IMR-90 (cell line): ENCODE measurements at regions not wholly inside any gene's neighbourhood (a gene's known extent, or its start where the extent isn't known, plus 50 kb on each side); places are given as distances from the start of the nearest gene placed in this dataset.

ENCODE experiments used
- ATAC-seq: fragments of 200-7000 bp; cut with Tn5 transposase; 2 replicates; pipeline ENCODE4 v1.9.1; 2020; ENCODE audit warnings: low read depth, mild to moderate bottlenecking, moderate library complexity
- BruUV-seq: library from RNA; stranded (reverse); fragments of 400-500 nt; replicated peaks from 2 replicates; lab custom pipeline; 2021; lab: Mats Ljungman, UMichigan
- CTCF ChIA-PET: fragments of 300-600 bp; formaldehyde crosslinking; extraction: SDS; loops from one replicate; lab custom pipeline; 2021; ENCODE audit warnings: antibody characterized with exemption; lab: Yijun Ruan, JAX
- POLR2A ChIA-PET: fragments of 300-600 bp; sonication (Branson Sonifier 250); formaldehyde crosslinking; loops from one replicate; lab custom pipeline; 2022; ENCODE audit warnings: antibody characterized with exemption; ENCODE audit not compliant: unreplicated experiment; lab: Charles Lee
- DNase-seq: peaks from one replicate; pipeline ENCODE4 v3.0.0; 2013
- H2AFZ ChIP-seq: replicated peaks from 2 replicates; pipeline ENCODE3; 2013; ENCODE audit warnings: low read length, mild to moderate bottlenecking; ENCODE audit not compliant: poor library complexity
- H2AK5ac ChIP-seq: 2 replicates; pipeline ENCODE4 v1.6.1; 2013; ENCODE audit warnings: low read depth, low read length, inconsistent platforms
- H2AK9ac ChIP-seq: replicated peaks from 2 replicates; pipeline ENCODE3; 2013; ENCODE audit warnings: mild to moderate bottlenecking, low read depth, low read length, moderate library complexity; ENCODE audit not compliant: poor library complexity
- H2BK120ac ChIP-seq: 2 replicates; pipeline ENCODE4 v1.6.1; 2013; ENCODE audit warnings: low read depth, low read length, inconsistent platforms
- H2BK15ac ChIP-seq: 3 replicates; pipeline ENCODE4 v1.6.1; 2013; ENCODE audit warnings: low read depth, low read length, inconsistent platforms
- H2BK20ac ChIP-seq: 2 replicates; pipeline ENCODE4 v1.6.1; 2013; ENCODE audit warnings: low read depth, mild to moderate bottlenecking, inconsistent platforms, low read length, moderate library complexity
- H2BK5ac ChIP-seq: 2 replicates; pipeline ENCODE4 v1.6.1; 2013; ENCODE audit warnings: mild to moderate bottlenecking, low read depth, low read length, inconsistent platforms; ENCODE audit not compliant: poor library complexity, severe bottlenecking
- H3K14ac ChIP-seq: replicated peaks from 2 replicates; pipeline ENCODE4 v1.6.1; 2013; ENCODE audit warnings: low read depth, low read length, inconsistent platforms
- H3K18ac ChIP-seq: 2 replicates; pipeline ENCODE4 v1.6.1; 2013; ENCODE audit warnings: low read depth, low read length, control low read depth
- H3K23ac ChIP-seq: 2 replicates; pipeline ENCODE4 v1.6.1; 2013; ENCODE audit warnings: low read depth, low read length, inconsistent platforms
- H3K27ac ChIP-seq: 2 replicates; pipeline ENCODE4 v1.5.1; 2013; ENCODE audit warnings: mild to moderate bottlenecking, control low read depth, low read length; ENCODE audit not compliant: insufficient read depth
- H3K27me3 ChIP-seq: 2 replicates; pipeline ENCODE4 v1.6.1; 2013; ENCODE audit warnings: low read length; ENCODE audit not compliant: control insufficient read depth, insufficient read depth
- H3K36me3 ChIP-seq: 2 replicates; pipeline ENCODE4 v1.6.1; 2013; ENCODE audit warnings: low read length, mixed read lengths; ENCODE audit not compliant: control insufficient read depth, insufficient read depth
- H3K4ac ChIP-seq: 2 replicates; pipeline ENCODE4 v1.6.1; 2013; ENCODE audit warnings: low read depth, low read length, inconsistent platforms
- H3K4me1 ChIP-seq: 2 replicates; pipeline ENCODE4 v1.6.1; 2013; ENCODE audit warnings: low read length, mixed read lengths; ENCODE audit not compliant: control insufficient read depth, insufficient read depth
- H3K4me2 ChIP-seq: 2 replicates; pipeline ENCODE4 v1.6.1; 2013; ENCODE audit warnings: low read depth, mild to moderate bottlenecking, control low read depth, low read length, moderate library complexity
- H3K4me3 ChIP-seq: 2 replicates; pipeline ENCODE4 v1.5.1; 2013; ENCODE audit warnings: low read depth, mild to moderate bottlenecking, control low read depth, low read length, moderate library complexity; ENCODE audit not compliant: insufficient read depth
- H3K56ac ChIP-seq: 2 replicates; pipeline ENCODE4 v1.6.1; 2013; ENCODE audit warnings: low read length, inconsistent platforms; ENCODE audit not compliant: insufficient read depth; ENCODE audit errors: extremely low read depth
- H3K79me1 ChIP-seq, 2 experiments: 2 replicates each; pipeline ENCODE4 v1.6.1; 2013; ENCODE audit warnings: low read length in 2 of 2, inconsistent platforms in 1 of 2, low read depth in 1 of 2
- H3K9ac ChIP-seq: 2 replicates; pipeline ENCODE4 v1.6.1; 2013; ENCODE audit warnings: low read depth, low read length, control low read depth
- H3K9me1 ChIP-seq: 2 replicates; pipeline ENCODE4 v1.6.1; 2013; ENCODE audit warnings: low read length, inconsistent platforms; ENCODE audit not compliant: insufficient read depth
- H3K9me3 ChIP-seq: 2 replicates; pipeline ENCODE4 v1.6.1; 2013; ENCODE audit warnings: low read length; ENCODE audit not compliant: control insufficient read depth, insufficient read depth
- H4K20me1 ChIP-seq: 2 replicates; pipeline ENCODE4 v1.6.1; 2013; ENCODE audit warnings: low read length, inconsistent platforms; ENCODE audit not compliant: insufficient read depth
- H4K5ac ChIP-seq: 2 replicates; pipeline ENCODE4 v1.6.1; 2013; ENCODE audit warnings: mild to moderate bottlenecking, low read depth, low read length, control low read depth
- H4K8ac ChIP-seq, 2 experiments: 2 replicates each; pipeline ENCODE4 v1.6.1; 2013; ENCODE audit warnings: low read depth in 2 of 2, low read length in 2 of 2, control low read depth in 1 of 2, inconsistent platforms in 1 of 2
- H4K91ac ChIP-seq: 2 replicates; pipeline ENCODE4 v1.6.1; 2013; ENCODE audit warnings: low read depth, low read length, inconsistent platforms; ENCODE audit not compliant: insufficient read depth
- BHLHE40 ChIP-seq: fragments of 150-350 bp; IDR thresholded peaks from 2 replicates; pipeline ENCODE4 v1.6.1; 2016; ENCODE audit warnings: mild to moderate bottlenecking, low read depth, low read length
- CHD1 ChIP-seq: IDR thresholded peaks from 2 replicates; pipeline ENCODE4 v1.6.1; 2012; ENCODE audit warnings: low read depth, low read length, improper control_type of control experiment
- CTCF ChIP-seq: conservative IDR thresholded peaks from 2 replicates; pipeline ENCODE4 v1.5.1; 2012; ENCODE audit warnings: mild to moderate bottlenecking, low read depth, low read length, improper control_type of control experiment
- FOS ChIP-seq: fragments of 150-350 bp; IDR thresholded peaks from 2 replicates; pipeline ENCODE4 v1.6.1; 2016; ENCODE audit warnings: low read depth, low read length
- MAFK ChIP-seq: IDR thresholded peaks from 2 replicates; pipeline ENCODE4 v1.6.1; 2012; ENCODE audit warnings: low read depth, low read length, improper control_type of control experiment
- MAZ ChIP-seq: IDR thresholded peaks from 2 replicates; pipeline ENCODE4 v1.6.1; 2012; ENCODE audit warnings: low read depth, mild to moderate bottlenecking, low read length, improper control_type of control experiment, moderate library complexity, borderline replicate concordance
- MXI1 ChIP-seq: IDR thresholded peaks from 2 replicates; pipeline ENCODE4 v1.6.1; 2012; ENCODE audit warnings: low read depth, mild to moderate bottlenecking, low read length, moderate library complexity, borderline replicate concordance
- NFE2L2 ChIP-seq: fragments of 150-350 bp; IDR thresholded peaks from 2 replicates; pipeline ENCODE4 v1.6.1; 2016; ENCODE audit warnings: low read depth, mild to moderate bottlenecking, low read length
- RAD21 ChIP-seq: IDR thresholded peaks from 2 replicates; pipeline ENCODE4 v1.6.1; 2012; ENCODE audit warnings: low read length, improper control_type of control experiment
- RFX5 ChIP-seq: IDR thresholded peaks from 2 replicates; pipeline ENCODE4 v1.8.0; 2012; ENCODE audit warnings: low read depth, mild to moderate bottlenecking, low read length, moderate library complexity
- SMC3 ChIP-seq: fragments of 150-350 bp; IDR thresholded peaks from 2 replicates; pipeline ENCODE4 v1.6.1; 2016; ENCODE audit warnings: low read depth, mild to moderate bottlenecking, antibody characterized with exemption, low read length, moderate library complexity
- WGBS, 2 experiments: methylation state at CpG; one replicate each; pipeline versions ENCODE4 v1.1.5 to v1.1.7; 2013; ENCODE audit warnings: missing lambda C conversion rate in 2 of 2; ENCODE audit not compliant: insufficient read length in 1 of 2; ENCODE audit errors: extremely low coverage in 2 of 2; 5-methylcytosine and 5-hydroxymethylcytosine counted together
- dilution Hi-C: fragments of 300-500 bp; cut with HindIII; formaldehyde crosslinking; loops from one replicate; pipeline ENCODE4 v1.14.3; 2018; ENCODE audit warnings: low sequenced_read_pairs; ENCODE audit not compliant: unreplicated experiment
- in situ Hi-C: fragments of 300-500 bp; cut with MboI; formaldehyde crosslinking; loops from 3 replicates; pipeline ENCODE4 v1.14.3; 2019; ENCODE audit warnings: low sequenced_read_pairs, inconsistent platforms, mixed read lengths
- intact Hi-C: fragments of 100-400 bp; cut with micrococcal nuclease; formaldehyde crosslinking; loops from 2 replicates; pipeline ENCODE4 v1.10.0; 2022
- TF ChIP-seq, protein P1 (sequence below): fragments of 150-350 bp; IDR thresholded peaks from 2 replicates; pipeline ENCODE4 v1.6.1; 2016; ENCODE audit warnings: low read depth, mild to moderate bottlenecking, low read length, moderate library complexity, borderline replicate concordance

DNA sequence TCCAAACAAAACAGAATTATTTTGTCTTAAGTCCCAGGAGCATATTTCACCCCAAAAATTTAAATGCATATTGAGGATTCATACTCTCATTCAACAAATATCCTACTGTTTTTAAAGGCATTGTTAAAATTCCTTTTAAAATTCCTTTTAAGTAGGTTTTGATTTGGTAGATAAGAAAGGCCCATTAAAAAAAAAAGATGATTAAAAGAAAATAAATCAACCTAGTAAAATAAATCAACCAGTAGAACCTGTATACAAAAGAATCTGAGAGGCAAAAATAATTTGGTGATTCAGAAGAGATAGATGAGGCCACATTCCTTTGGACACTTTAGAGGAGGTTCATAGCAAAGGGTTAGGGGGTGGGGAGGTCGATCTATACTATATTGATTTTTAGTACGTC lies 585.3 kb upstream of the TLE4 start:
- CTCF ChIA-PET: interaction anchor here (1.3 kb wide), 1 partner anchor 143 kb away, joined by 3 read pairs; no protein-coding TSS in a partner anchor
- H4K91ac ChIP-seq: no peak overlapping the region
- no peak overlapping the region for H3K4me3 ChIP-seq
- no peak overlapping the region for H3K18ac ChIP-seq
- POLR2A ChIA-PET: no interaction called here
- H3K14ac ChIP-seq: no peak overlapping the region
- H2BK5ac ChIP-seq: no peak overlapping the region
- WGBS, 2 experiments: no CpG with 5 or more reads among the region's 2 CpGs
- TF ChIP-seq SMC3: no peak
- TF ChIP-seq, protein P1, sequence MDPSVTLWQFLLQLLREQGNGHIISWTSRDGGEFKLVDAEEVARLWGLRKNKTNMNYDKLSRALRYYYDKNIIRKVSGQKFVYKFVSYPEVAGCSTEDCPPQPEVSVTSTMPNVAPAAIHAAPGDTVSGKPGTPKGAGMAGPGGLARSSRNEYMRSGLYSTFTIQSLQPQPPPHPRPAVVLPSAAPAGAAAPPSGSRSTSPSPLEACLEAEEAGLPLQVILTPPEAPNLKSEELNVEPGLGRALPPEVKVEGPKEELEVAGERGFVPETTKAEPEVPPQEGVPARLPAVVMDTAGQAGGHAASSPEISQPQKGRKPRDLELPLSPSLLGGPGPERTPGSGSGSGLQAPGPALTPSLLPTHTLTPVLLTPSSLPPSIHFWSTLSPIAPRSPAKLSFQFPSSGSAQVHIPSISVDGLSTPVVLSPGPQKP: no peak
- TF ChIP-seq MXI1: no peak
- TF ChIP-seq MAFK: no peak
- no peak for TF ChIP-seq RFX5
- TF ChIP-seq CHD1: no peak
- no peak for TF ChIP-seq BHLHE40
- TF ChIP-seq NFE2L2: no peak
- no peak for TF ChIP-seq MAZ
- no peak for TF ChIP-seq FOS
- no peak for TF ChIP-seq CTCF
- no peak for TF ChIP-seq RAD21
- H3K4me1 ChIP-seq: peaks cover 5% of the 10 kb centered on the region; the same call in 1 of the 2 replicates
- H2AK5ac ChIP-seq: no peak overlapping the region
- H4K8ac ChIP-seq: no peak overlapping the region
- H3K9me3 ChIP-seq: no peaks in the 10 kb centered on the region
- intact Hi-C loops (no loop called here), in situ Hi-C loops (no loop called here), dilution Hi-C loops (no loop called here)
- no peak overlapping the region for H4K5ac ChIP-seq
- no peaks in the 10 kb centered on the region for H3K27me3 ChIP-seq
- H3K4ac ChIP-seq: no peak overlapping the region
- DNase-seq (no peak), ATAC-seq (peak; percentile 58)
- H3K56ac ChIP-seq: no peak overlapping the region
- H3K79me1 ChIP-seq: no peaks in the 10 kb centered on the region
- H3K27ac ChIP-seq: no peak overlapping the region
- no TSS peak for BruUV-seq
- no peak overlapping the region for H2AFZ ChIP-seq
- H3K36me3 ChIP-seq: no peaks in the 10 kb centered on the region
- no peaks in the 10 kb centered on the region for H4K20me1 ChIP-seq
- H3K4me2 ChIP-seq: no peak overlapping the region
- no peak overlapping the region for H2BK15ac ChIP-seq
- H2AK9ac ChIP-seq: no peak overlapping the region
- no peak overlapping the region for H3K9ac ChIP-seq
- peak overlapping the region; percentile 33; the same call in 1 of the 2 replicates for H2BK120ac ChIP-seq
- H3K9me1 ChIP-seq: no peaks in the 10 kb centered on the region; the same call in 1 of the 2 replicates
- H3K23ac ChIP-seq: no peak overlapping the region
- H2BK20ac ChIP-seq: peak overlapping the region; percentile 51; the same call in 1 of the 2 replicates
